GM23338 (cell line): ENCODE measurements at regions not wholly inside any gene's neighbourhood (a gene's known extent, or its start where the extent isn't known, plus 50 kb on each side); places are given as distances from the start of the nearest gene placed in this dataset.

Experiments used
- CREB1 ChIP-seq: fragments of 250-450 bp; sonication (Bioruptor Pico); IDR thresholded peaks from 2 replicates; pipeline ENCODE4 v1.5.0; 2020; ENCODE audit warnings: low read depth, mild to moderate bottlenecking, moderate library complexity
- CTCF ChIP-seq, 2 experiments: fragments of 200-600 bp in 1 of 2; sonication (generic) in 1 of 2; conservative IDR thresholded peaks; 2 replicates each; pipeline versions ENCODE4 v1.5.1 to v1.6.1; 2016 to 2017; ENCODE audit warnings: antibody characterized with exemption in 2 of 2, low read depth in 2 of 2, mild to moderate bottlenecking in 2 of 2, moderate library complexity in 1 of 2
- EZH2 ChIP-seq: fragments of 200-600 bp; sonication (generic); IDR thresholded peaks from one replicate; pipeline ENCODE4 v1.8.0; 2017; ENCODE audit warnings: antibody characterized with exemption, mild to moderate bottlenecking, low read depth; ENCODE audit not compliant: unreplicated experiment
- EZH2phosphoT487 ChIP-seq: fragments of 200-600 bp; sonication (generic); IDR thresholded peaks from one replicate; pipeline ENCODE4 v1.8.1; 2018; ENCODE audit warnings: antibody characterized with exemption; ENCODE audit not compliant: unreplicated experiment
- POLR2AphosphoS5 ChIP-seq: IDR thresholded peaks from 2 replicates; pipeline ENCODE4 v1.6.1; 2016; ENCODE audit warnings: antibody characterized with exemption, low read depth
- REST ChIP-seq: IDR thresholded peaks from one replicate; pipeline ENCODE4 v1.6.1; 2018; ENCODE audit warnings: antibody characterized with exemption; ENCODE audit not compliant: unreplicated experiment

- TF ChIP-seq POLR2AphosphoS5 (no peak), EZH2phosphoT487 (no peak), CTCF (conservative IDR thresholded peaks at IDR 0.05; ENCODE audit: low read depth in 2 of 2) (peak; percentile 67 to 75), REST (no peak), EZH2 (no peak), CREB1 (CRISPR knock-in tag) (no peak)
Observed at GRCh38 chr16:65704866-65705265, 583.0 kb upstream of the CDH11 start.
